NCI-H510A (cell line): ENCODE measurements at regions not wholly inside any gene's neighbourhood (a gene's known extent, or its start where the extent isn't known, plus 50 kb on each side); places are given as distances from the start of the nearest gene placed in this dataset.

ENCODE experiments used
- DNase-seq: peaks from one replicate; lab custom pipeline; 2025; lab: John Stamatoyannopoulos, UW

- no peak for DNase-seq
These were observed 124.4 kb downstream of the FBXO15 start for GRCh38 chr18:74023220-74023619.

- DNase-seq: no peak
These were observed 127.8 kb downstream of the FBXO15 start for GRCh38 chr18:74019864-74020263.

- no peak for DNase-seq
These were observed 133.7 kb downstream of the FBXO15 start for GRCh38 chr18:74013955-74014354.

- no peak for DNase-seq
These were observed 134.5 kb downstream of the FBXO15 start for GRCh38 chr18:74012954-74013630.

- DNase-seq: no peak
These were observed 141.5 kb downstream of the FBXO15 start for GRCh38 chr18:74006143-74006542.

GRCh38 chr18:74005320-74006109, 142.1 kb downstream of the FBXO15 start:
- DNase-seq: no peak

- no peak for DNase-seq
These were observed 155.2 kb downstream of the FBXO15 start for GRCh38 chr18:73992242-73993022.

- DNase-seq: no peak
These were observed 156.1 kb downstream of the FBXO15 start for GRCh38 chr18:73991570-73991969.

GRCh38 chr18:73990258-73990657, 157.4 kb downstream of the FBXO15 start:
- DNase-seq: no peak

GRCh38 chr18:73987247-73987980, 160.2 kb downstream of the FBXO15 start:
- DNase-seq: no peak

GRCh38 chr18:73986711-73987110, 160.9 kb downstream of the FBXO15 start:
- no peak for DNase-seq

- no peak for DNase-seq
These were observed 161.6 kb downstream of the FBXO15 start for GRCh38 chr18:73985855-73986625.

- DNase-seq: no peak
These were observed 163.7 kb downstream of the FBXO15 start for GRCh38 chr18:73983970-73984369.

- no peak for DNase-seq
These were observed 164.1 kb downstream of the FBXO15 start for GRCh38 chr18:73983496-73983895.

- DNase-seq: no peak
These were observed 165.8 kb downstream of the FBXO15 start for GRCh38 chr18:73981796-73982195.

- no peak for DNase-seq
These were observed 167.2 kb downstream of the FBXO15 start for GRCh38 chr18:73980289-73980979.

- no peak for DNase-seq
These were observed 167.9 kb downstream of the FBXO15 start for GRCh38 chr18:73979742-73980141.

- DNase-seq: no peak
These were observed 171.2 kb downstream of the FBXO15 start for GRCh38 chr18:73976433-73976832.

- no peak for DNase-seq
These were observed 172.4 kb downstream of the FBXO15 start for GRCh38 chr18:73975266-73975665.

- DNase-seq: no peak
These were observed 173.7 kb downstream of the FBXO15 start for GRCh38 chr18:73973972-73974371.

GRCh38 chr18:73966954-73967353, 180.7 kb downstream of the FBXO15 start:
- no peak for DNase-seq
